K562 (cell line): ENCODE measurements at regions not wholly inside any gene's neighbourhood (a gene's known extent, or its start where the extent isn't known, plus 50 kb on each side); places are given as distances from the start of the nearest gene placed in this dataset.
"Not testable (repeated sequence)": the region's sequence is repeated elsewhere in the genome, so short reads cannot be mapped to it uniquely, and the experiment has no call there.

Source experiments
- ATAC-seq: fragments of 200-7000 bp; cut with Tn5 transposase; 3 replicates; pipeline ENCODE4 v1.9.1; 2020; ENCODE audit warnings: moderate library complexity
- BruUV-seq: library from RNA; stranded (reverse); fragments of 400-500 nt; replicated peaks from 2 replicates; lab custom pipeline; 2021; lab: Mats Ljungman, UMichigan
- CTCF ChIA-PET: fragments of 300-600 bp; formaldehyde crosslinking; extraction: SDS; loops from one replicate; lab custom pipeline; 2021; ENCODE audit warnings: low intra/inter-chr PET ratio; lab: Yijun Ruan, JAX
- POLR2A ChIA-PET: fragments of 300-600, 350-650 bp; sonication (Branson Sonifier 250); formaldehyde crosslinking; extraction: SDS; loops from one replicate; lab custom pipeline; 2021; ENCODE audit warnings: antibody characterized with exemption, inconsistent platforms; lab: Yijun Ruan, JAX
- DNase-seq, 4 experiments: peaks; one replicate each; pipeline versions ENCODE4 v3.0.0 to v3.0.0-alpha.2; 2011 to 2018; ENCODE audit warnings: low spot score in 3 of 4, mixed read lengths in 3 of 4; ENCODE audit errors: extremely low read depth in 1 of 4
- FAIRE-seq: peaks from 2 replicates; lab custom pipeline; 2011; peaks lifted over from hg19 to GRCh38; lab: Jason Lieb, UNC
- H2AFZ ChIP-seq: 2 replicates; pipeline ENCODE4 v1.6.0; 2011; ENCODE audit warnings: low read depth, low read length, control low read depth, inconsistent platforms
- H3K27ac ChIP-seq: fragments of 200-600 bp; 3 replicates; pipeline ENCODE4 v1.8.0; 2011; ENCODE audit warnings: low read depth, mild to moderate bottlenecking, control low read depth, inconsistent platforms, low read length, moderate library complexity, mixed read lengths; ENCODE audit errors: extremely low read depth
- H3K27me3 ChIP-seq, 2 experiments: fragments of 300-600 bp in 1 of 2; 2 replicates in 1 of 2; 3 replicates in 1 of 2; pipeline versions ENCODE4 v1.6.0 to v1.8.0; 2011; ENCODE audit warnings: inconsistent platforms in 2 of 2, low read length in 2 of 2, mild to moderate bottlenecking in 1 of 2, mixed read lengths in 1 of 2, moderate library complexity in 1 of 2; ENCODE audit not compliant: control insufficient read depth in 2 of 2, insufficient read depth in 2 of 2
- H3K36me3 ChIP-seq: fragments of 300-600 bp; 3 replicates; pipeline ENCODE4 v1.8.0; 2011; ENCODE audit warnings: mild to moderate bottlenecking, low read length, inconsistent platforms; ENCODE audit not compliant: control insufficient read depth, insufficient read depth
- H3K4me1 ChIP-seq, 2 experiments: fragments of 200-600 bp in 1 of 2; replicated peaks in 1 of 2; 2 replicates in 1 of 2; 3 replicates in 1 of 2; pipeline versions ENCODE4 v1.5.1 to v1.8.0; 2011; ENCODE audit warnings: inconsistent platforms in 2 of 2, low read length in 2 of 2, mild to moderate bottlenecking in 1 of 2, mixed read lengths in 1 of 2, moderate library complexity in 1 of 2; ENCODE audit not compliant: control insufficient read depth in 2 of 2, insufficient read depth in 2 of 2
- H3K4me2 ChIP-seq: 2 replicates; pipeline ENCODE4 v1.6.1; 2011; ENCODE audit warnings: low read length, control low read depth, inconsistent platforms, mixed read lengths; ENCODE audit not compliant: insufficient read depth
- H3K4me3 ChIP-seq: fragments of 200-600 bp; sonication (generic), shearing (Covaris generic); 2 replicates; pipeline ENCODE4 v1.5.1; 2016; ENCODE audit warnings: control low read depth, inconsistent platforms
- H3K79me2 ChIP-seq: fragments of 200-600 bp; 3 replicates; pipeline ENCODE4 v1.8.0; 2011; ENCODE audit warnings: low read length, inconsistent platforms; ENCODE audit not compliant: control insufficient read depth, insufficient read depth
- H3K9ac ChIP-seq, 2 experiments: 2 replicates each; pipeline versions ENCODE4 v1.6.0 to v1.6.1; 2011; ENCODE audit warnings: low read depth in 2 of 2, low read length in 2 of 2, control low read depth in 1 of 2, inconsistent platforms in 1 of 2, mild to moderate bottlenecking in 1 of 2, mixed read lengths in 1 of 2; ENCODE audit not compliant: insufficient read depth in 1 of 2
- H3K9me1 ChIP-seq: one replicate; pipeline ENCODE4 v1.6.0; 2011; ENCODE audit warnings: inconsistent platforms, mild to moderate bottlenecking, low read length, moderate library complexity; ENCODE audit not compliant: control insufficient read depth, insufficient read depth
- H3K9me3 ChIP-seq: replicated peaks from 2 replicates; pipeline ENCODE4 v1.5.1; 2011; ENCODE audit warnings: low read depth, low read length, inconsistent platforms; ENCODE audit not compliant: control insufficient read depth, insufficient read depth
- H4K20me1 ChIP-seq: replicated peaks from 2 replicates; pipeline ENCODE4 v1.6.1; 2011; ENCODE audit warnings: low read length, inconsistent platforms, mixed read lengths; ENCODE audit not compliant: control insufficient read depth, insufficient read depth
- ARHGAP35 ChIP-seq: fragments of 450-650 bp; IDR thresholded peaks from 2 replicates; pipeline ENCODE4 v1.6.1; 2018; ENCODE audit not compliant: partially characterized antibody
- ATF3 ChIP-seq, 2 experiments: fragments of 450-650 bp in 1 of 2; sonication (generic) in 1 of 2; formaldehyde crosslinking in 1 of 2; IDR thresholded peaks in 1 of 2; conservative IDR thresholded peaks in 1 of 2; 2 replicates each; pipeline versions ENCODE4 v1.6.1 to v1.8.1; 2016 to 2023; ENCODE audit warnings: mild to moderate bottlenecking in 2 of 2, moderate library complexity in 2 of 2, inconsistent platforms in 1 of 2, missing genetic modification reagents in 1 of 2
- BRF1 ChIP-seq: IDR thresholded peaks from 3 replicates; pipeline ENCODE4 v1.6.1; 2011; ENCODE audit warnings: borderline replicate concordance, mild to moderate bottlenecking; ENCODE audit not compliant: insufficient read length; ENCODE audit errors: extremely low read depth
- CXXC5 ChIP-seq: fragments of 250-450 bp; sonication (Bioruptor Pico); IDR thresholded peaks from 2 replicates; pipeline ENCODE4 v1.8.0; 2022; ENCODE audit warnings: inconsistent platforms, mild to moderate bottlenecking, moderate library complexity
- JUN ChIP-seq, 2 experiments: sonication (generic) in 1 of 2; formaldehyde crosslinking in 1 of 2; IDR thresholded peaks; 2 replicates each; pipeline versions ENCODE4 v1.6.1 to v1.8.0; 2012 to 2022; ENCODE audit warnings: borderline replicate concordance in 2 of 2, mild to moderate bottlenecking in 2 of 2, improper control_type of control experiment in 1 of 2, low read depth in 1 of 2, low read length in 1 of 2, missing genetic modification reagents in 1 of 2
- ZNF695 ChIP-seq: fragments of 450-650 bp; formaldehyde crosslinking; IDR thresholded peaks from 2 replicates; pipeline ENCODE4 v1.4.0; 2020; ENCODE audit warnings: mild to moderate bottlenecking, moderate library complexity
- ZNF778 ChIP-seq: fragments of 450-650 bp; formaldehyde crosslinking; IDR thresholded peaks from 2 replicates; pipeline ENCODE4 v1.4.0; 2020; ENCODE audit warnings: mild to moderate bottlenecking, moderate library complexity
- WGBS: fragments of 100-300 bp; shearing (Covaris generic); methylation state at CpG from one replicate; pipeline ENCODE4 v1.1.6; 2016; ENCODE audit warnings: low coverage, mixed read lengths; ENCODE audit not compliant: insufficient coverage; ENCODE audit errors: missing lambda C conversion rate; 5-methylcytosine and 5-hydroxymethylcytosine counted together
- in situ Hi-C: fragments of 300-500 bp; cut with MboI; formaldehyde crosslinking; loops from 4 replicates; pipeline ENCODE4 v1.15.0; 2018; ENCODE audit warnings: inconsistent platforms, mixed read lengths
- intact Hi-C: fragments of 100-400 bp; cut with micrococcal nuclease; formaldehyde crosslinking; loops from 2 replicates; pipeline ENCODE4 v1.14.2; 2022

- no peak for TF ChIP-seq JUN (IDR thresholded peaks at IDR 0.05; ENCODE audit: borderline replicate concordance, low read depth, low read length)
- TF ChIP-seq JUN (CRISPR knock-in tag; IDR thresholded peaks at IDR 0.05; ENCODE audit: borderline replicate concordance) = no peak
- no peak for TF ChIP-seq ZNF778
- TF ChIP-seq CXXC5 (CRISPR knock-in tag) = no peak
- no peak for TF ChIP-seq BRF1
- TF ChIP-seq ARHGAP35 = no peak
- no peak for TF ChIP-seq ZNF695 (CRISPR knock-in tag)
- no peak for TF ChIP-seq ATF3 (IDR thresholded peaks at IDR 0.05)
- TF ChIP-seq ATF3 (CRISPR knock-in tag; conservative IDR thresholded peaks at IDR 0.05) = no peak
Measured at GRCh38 chr5:50535393-50535792, 94.3 kb upstream of the EMB start (continued).

- intact Hi-C loops, H3K9me1 ChIP-seq, H3K27me3 ChIP-seq, H3K9ac ChIP-seq, H3K79me2 ChIP-seq, BruUV-seq, ATAC-seq, CTCF ChIA-PET, H3K27ac ChIP-seq, H3K36me3 ChIP-seq, DNase-seq, in situ Hi-C loops, H2AFZ ChIP-seq, H3K4me1 ChIP-seq, POLR2A ChIA-PET, H3K4me3 ChIP-seq, H3K9me3 ChIP-seq, H3K4me2 ChIP-seq, H4K20me1 ChIP-seq: not testable (repeated sequence)
- WGBS = 11% methylated on average over 1 of the region's 1 CpG
- FAIRE-seq = peak; percentile 56
Measured at GRCh38 chr5:50537534-50537933, 96.4 kb upstream of the EMB start.
